Eye (tissue), 1 donor: ENCODE measurements at regions not wholly inside any gene's neighbourhood (a gene's known extent, or its start where the extent isn't known, plus 50 kb on each side); places are given as distances from the start of the nearest gene placed in this dataset.
A peak's percentile ranks its signal among the peaks of the same experiment; 100 is the strongest.

Source experiments
- DNase-seq: peaks from one replicate; pipeline ENCODE4 v3.0.0-alpha.2; 2015

- DNase-seq, result no peak
These were observed 515.4 kb upstream of the FZD8 start for GRCh38 chr10:36157486-36157885.

- DNase-seq, result no peak
These were observed 506.1 kb upstream of the FZD8 start for GRCh38 chr10:36148207-36148606.

- DNase-seq, result no peak
These were observed 505.4 kb upstream of the FZD8 start for GRCh38 chr10:36147529-36147928.

- no peak for DNase-seq
These were observed 499.9 kb upstream of the FZD8 start for GRCh38 chr10:36141856-36142560.

- no peak for DNase-seq
These were observed 487.0 kb upstream of the FZD8 start for GRCh38 chr10:36129051-36129450.

- no peak for DNase-seq
These were observed 484.0 kb upstream of the FZD8 start for GRCh38 chr10:36126076-36126475.

- no peak for DNase-seq
These were observed 477.4 kb upstream of the FZD8 start for GRCh38 chr10:36119455-36119854.

- no peak for DNase-seq
These were observed 476.2 kb upstream of the FZD8 start for GRCh38 chr10:36118314-36118713.

GRCh38 chr10:36117890-36118289, 475.8 kb upstream of the FZD8 start:
- no peak for DNase-seq

GRCh38 chr10:36117231-36117630, 475.1 kb upstream of the FZD8 start:
- no peak for DNase-seq

- peak; percentile 10 for DNase-seq
These were observed 474.6 kb upstream of the FZD8 start for GRCh38 chr10:36116731-36117130.

- no peak for DNase-seq
These were observed 473.9 kb upstream of the FZD8 start for GRCh38 chr10:36116040-36116439.

GRCh38 chr10:36115364-36115763, 473.3 kb upstream of the FZD8 start:
- no peak for DNase-seq

GRCh38 chr10:36114913-36115312, 472.8 kb upstream of the FZD8 start:
- DNase-seq, result no peak

GRCh38 chr10:36114141-36114540, 472.0 kb upstream of the FZD8 start:
- DNase-seq, result no peak

GRCh38 chr10:36111676-36112075, 469.6 kb upstream of the FZD8 start:
- DNase-seq, result no peak

GRCh38 chr10:36110097-36110496, 468.0 kb upstream of the FZD8 start:
- no peak for DNase-seq

- no peak for DNase-seq
These were observed 467.4 kb upstream of the FZD8 start for GRCh38 chr10:36109399-36110023.

GRCh38 chr10:36097696-36098095, 455.6 kb upstream of the FZD8 start:
- DNase-seq, result no peak

GRCh38 chr10:36096576-36096975, 454.5 kb upstream of the FZD8 start:
- DNase-seq, result no peak

GRCh38 chr10:36094096-36094495, 452.0 kb upstream of the FZD8 start:
- peak; percentile 43 for DNase-seq

- DNase-seq, result no peak
These were observed 450.0 kb upstream of the FZD8 start for GRCh38 chr10:36092116-36092515.

GRCh38 chr10:36091007-36091406, 448.9 kb upstream of the FZD8 start:
- DNase-seq, result no peak

GRCh38 chr10:36089790-36090440, 447.8 kb upstream of the FZD8 start:
- no peak for DNase-seq
